Panc1 (cell line): ENCODE measurements at regions not wholly inside any gene's neighbourhood (a gene's known extent, or its start where the extent isn't known, plus 50 kb on each side); places are given as distances from the start of the nearest gene placed in this dataset.

ENCODE experiments used
- ATAC-seq: fragments of 200-7000 bp; cut with Tn5 transposase; 2 replicates; pipeline ENCODE4 v1.9.1; 2020; ENCODE audit warnings: mild to moderate bottlenecking, moderate library complexity
- BruUV-seq: library from RNA; stranded (reverse); fragments of 400-500 nt; replicated peaks from 2 replicates; lab custom pipeline; 2021; lab: Mats Ljungman, UMichigan
- CTCF ChIA-PET: fragments of 300-600 bp; sonication (Branson Sonifier 250); formaldehyde crosslinking; loops from one replicate; lab custom pipeline; 2022; ENCODE audit warnings: antibody characterized with exemption; lab: Charles Lee
- POLR2A ChIA-PET: fragments of 300-600 bp; sonication (Branson Sonifier 250); formaldehyde crosslinking; loops from one replicate; lab custom pipeline; 2022; ENCODE audit warnings: antibody characterized with exemption; lab: Charles Lee
- DNase-seq: peaks from one replicate; pipeline ENCODE4 v3.0.0-alpha.2; 2010; ENCODE audit warnings: low read depth, low spot score
- H3K27ac ChIP-seq: 2 replicates; pipeline ENCODE4 v1.5.1; 2011; ENCODE audit warnings: mild to moderate bottlenecking, low read length, inconsistent platforms
- H3K27me3 ChIP-seq: fragments of 200-500 bp; sonication (Bioruptor generic); 2 replicates; pipeline ENCODE4 v1.6.0; 2014; ENCODE audit warnings: low read length, inconsistent platforms; ENCODE audit not compliant: control insufficient read depth, insufficient read depth
- H3K36me3 ChIP-seq: fragments of 200-500 bp; sonication (Bioruptor generic); 2 replicates; pipeline ENCODE4 v1.5.1; 2014; ENCODE audit warnings: inconsistent platforms, mild to moderate bottlenecking, low read length, moderate library complexity; ENCODE audit not compliant: control insufficient read depth, insufficient read depth
- H3K4me1 ChIP-seq: 2 replicates; pipeline ENCODE4 v1.5.1; 2011; ENCODE audit warnings: inconsistent platforms, mild to moderate bottlenecking, low read length, moderate library complexity; ENCODE audit not compliant: control insufficient read depth, insufficient read depth
- H3K4me3 ChIP-seq, 2 experiments: 2 replicates each; pipeline ENCODE4 v1.5.1; 2011 to 2012; ENCODE audit warnings: low read depth in 2 of 2, low read length in 2 of 2, mild to moderate bottlenecking in 2 of 2, inconsistent platforms in 1 of 2, moderate library complexity in 1 of 2
- H3K9me3 ChIP-seq: fragments of 200-500 bp; sonication (Bioruptor generic); 2 replicates; pipeline ENCODE4 v1.5.1; 2014; ENCODE audit warnings: low read depth, mild to moderate bottlenecking, inconsistent platforms, low read length, moderate library complexity; ENCODE audit not compliant: control insufficient read depth, insufficient read depth
- POLR2AphosphoS5 ChIP-seq: IDR thresholded peaks from 2 replicates; pipeline ENCODE4 v1.6.1; 2012; ENCODE audit warnings: mild to moderate bottlenecking, low read depth, low read length, moderate library complexity
- SIN3A ChIP-seq: IDR thresholded peaks from 2 replicates; pipeline ENCODE4 v1.6.1; 2012; ENCODE audit warnings: low read depth, mild to moderate bottlenecking, low read length, moderate library complexity, borderline replicate concordance; ENCODE audit not compliant: insufficient read depth
- TCF7L2 ChIP-seq: IDR thresholded peaks from 2 replicates; pipeline ENCODE4 v1.6.1; 2011; ENCODE audit warnings: mild to moderate bottlenecking, low read depth, low read length, inconsistent platforms
- in situ Hi-C: cut with HindIII; loops from 2 replicates; pipeline ENCODE4 v1.10.0; 2016; ENCODE audit warnings: low sequenced_read_pairs, low pct_unique_long_range_greater_than_20kb
- intact Hi-C: fragments of 100-400 bp; cut with micrococcal nuclease; formaldehyde crosslinking; loops from one replicate; pipeline ENCODE4 v1.10.0; 2022; ENCODE audit not compliant: unreplicated experiment
- TF ChIP-seq, protein P1 (sequence below), 2 experiments: IDR thresholded peaks; 2 replicates each; pipeline ENCODE4 v1.6.1; 2011 to 2012; ENCODE audit warnings: low read depth in 2 of 2, control low read depth in 1 of 2, low read length in 1 of 2, mild to moderate bottlenecking in 1 of 2, moderate library complexity in 1 of 2; ENCODE audit not compliant: insufficient read depth in 1 of 2
- TF ChIP-seq, protein P2 (sequence below): fragments of 450-650 bp; IDR thresholded peaks from 2 replicates; pipeline ENCODE4 v1.5.1; 2017; ENCODE audit warnings: mild to moderate bottlenecking

DNA sequence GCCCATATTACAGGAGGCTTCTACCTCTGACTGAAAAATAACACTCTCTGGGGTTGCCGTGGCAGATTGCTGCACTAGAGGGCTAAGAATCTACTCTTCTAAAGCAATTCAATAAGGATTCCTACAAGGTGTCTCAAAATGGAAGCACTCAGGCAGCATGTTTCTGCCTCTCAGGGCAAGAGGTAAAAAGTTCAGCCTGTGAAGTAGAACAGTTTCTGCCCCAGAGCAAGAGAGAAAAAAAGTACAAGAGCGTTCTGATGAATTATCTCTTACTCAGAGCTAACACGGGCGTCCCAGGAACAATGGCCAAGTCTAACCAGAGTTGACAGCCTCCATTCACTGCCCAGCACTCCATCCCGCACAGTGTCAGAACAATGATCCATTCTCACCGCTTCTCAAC, 71.3 kb upstream of the TES start:
- in situ Hi-C loops, result no loop called here
- Histone ChIP-seq H3K4me3 (no peak overlapping the region), H3K27me3 (no peaks in the 10 kb centered on the region; the same call in 1 of the 2 replicates), H3K27ac (peak overlapping the region; percentile 42; the same call in 1 of the 2 replicates), H3K4me1 (peaks cover 13% of the 10 kb centered on the region), H3K36me3 (no peaks in the 10 kb centered on the region), H3K9me3 (no peaks in the 10 kb centered on the region)
- intact Hi-C loops, result no loop called here
- BruUV-seq, result no TSS peak
- POLR2A ChIA-PET, result no interaction called here
- no peak for TF ChIP-seq SIN3A
- TF ChIP-seq POLR2AphosphoS5, result no peak
- TF ChIP-seq, protein P1, sequence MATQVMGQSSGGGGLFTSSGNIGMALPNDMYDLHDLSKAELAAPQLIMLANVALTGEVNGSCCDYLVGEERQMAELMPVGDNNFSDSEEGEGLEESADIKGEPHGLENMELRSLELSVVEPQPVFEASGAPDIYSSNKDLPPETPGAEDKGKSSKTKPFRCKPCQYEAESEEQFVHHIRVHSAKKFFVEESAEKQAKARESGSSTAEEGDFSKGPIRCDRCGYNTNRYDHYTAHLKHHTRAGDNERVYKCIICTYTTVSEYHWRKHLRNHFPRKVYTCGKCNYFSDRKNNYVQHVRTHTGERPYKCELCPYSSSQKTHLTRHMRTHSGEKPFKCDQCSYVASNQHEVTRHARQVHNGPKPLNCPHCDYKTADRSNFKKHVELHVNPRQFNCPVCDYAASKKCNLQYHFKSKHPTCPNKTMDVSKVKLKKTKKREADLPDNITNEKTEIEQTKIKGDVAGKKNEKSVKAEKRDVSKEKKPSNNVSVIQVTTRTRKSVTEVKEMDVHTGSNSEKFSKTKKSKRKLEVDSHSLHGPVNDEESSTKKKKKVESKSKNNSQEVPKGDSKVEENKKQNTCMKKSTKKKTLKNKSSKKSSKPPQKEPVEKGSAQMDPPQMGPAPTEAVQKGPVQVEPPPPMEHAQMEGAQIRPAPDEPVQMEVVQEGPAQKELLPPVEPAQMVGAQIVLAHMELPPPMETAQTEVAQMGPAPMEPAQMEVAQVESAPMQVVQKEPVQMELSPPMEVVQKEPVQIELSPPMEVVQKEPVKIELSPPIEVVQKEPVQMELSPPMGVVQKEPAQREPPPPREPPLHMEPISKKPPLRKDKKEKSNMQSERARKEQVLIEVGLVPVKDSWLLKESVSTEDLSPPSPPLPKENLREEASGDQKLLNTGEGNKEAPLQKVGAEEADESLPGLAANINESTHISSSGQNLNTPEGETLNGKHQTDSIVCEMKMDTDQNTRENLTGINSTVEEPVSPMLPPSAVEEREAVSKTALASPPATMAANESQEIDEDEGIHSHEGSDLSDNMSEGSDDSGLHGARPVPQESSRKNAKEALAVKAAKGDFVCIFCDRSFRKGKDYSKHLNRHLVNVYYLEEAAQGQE (IDR thresholded peaks at IDR 0.05; ENCODE audit: insufficient read depth in 1 of 2, low read depth in 2 of 2, low read length in 1 of 2), result no peak
- TF ChIP-seq TCF7L2, result no peak
- TF ChIP-seq, protein P2, sequence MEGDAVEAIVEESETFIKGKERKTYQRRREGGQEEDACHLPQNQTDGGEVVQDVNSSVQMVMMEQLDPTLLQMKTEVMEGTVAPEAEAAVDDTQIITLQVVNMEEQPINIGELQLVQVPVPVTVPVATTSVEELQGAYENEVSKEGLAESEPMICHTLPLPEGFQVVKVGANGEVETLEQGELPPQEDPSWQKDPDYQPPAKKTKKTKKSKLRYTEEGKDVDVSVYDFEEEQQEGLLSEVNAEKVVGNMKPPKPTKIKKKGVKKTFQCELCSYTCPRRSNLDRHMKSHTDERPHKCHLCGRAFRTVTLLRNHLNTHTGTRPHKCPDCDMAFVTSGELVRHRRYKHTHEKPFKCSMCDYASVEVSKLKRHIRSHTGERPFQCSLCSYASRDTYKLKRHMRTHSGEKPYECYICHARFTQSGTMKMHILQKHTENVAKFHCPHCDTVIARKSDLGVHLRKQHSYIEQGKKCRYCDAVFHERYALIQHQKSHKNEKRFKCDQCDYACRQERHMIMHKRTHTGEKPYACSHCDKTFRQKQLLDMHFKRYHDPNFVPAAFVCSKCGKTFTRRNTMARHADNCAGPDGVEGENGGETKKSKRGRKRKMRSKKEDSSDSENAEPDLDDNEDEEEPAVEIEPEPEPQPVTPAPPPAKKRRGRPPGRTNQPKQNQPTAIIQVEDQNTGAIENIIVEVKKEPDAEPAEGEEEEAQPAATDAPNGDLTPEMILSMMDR, result no peak
- CTCF ChIA-PET, result interaction anchor here (0.6 kb wide), 1 partner anchor 717 kb away, joined by 10 read pairs; no protein-coding TSS in a partner anchor
- ATAC-seq (no peak), DNase-seq (no peak)

DNA sequence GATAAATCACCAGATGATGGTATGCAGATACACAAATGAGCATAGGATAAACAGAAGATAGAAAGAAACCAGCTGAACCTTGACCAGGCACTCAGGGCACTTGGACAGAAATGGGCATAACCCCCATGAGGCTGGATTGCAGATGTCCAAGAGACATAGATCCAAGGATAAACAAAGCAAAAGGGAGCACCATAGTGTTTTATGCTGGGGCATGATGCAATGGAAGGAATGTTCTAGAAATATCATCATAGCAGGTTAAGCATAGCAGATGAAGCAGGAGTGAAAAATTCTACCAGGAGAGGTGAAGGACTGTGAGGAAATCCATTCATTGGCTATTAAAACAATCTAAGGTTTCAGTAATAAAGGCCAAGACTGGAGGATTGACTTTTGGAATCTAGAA, 70.5 kb upstream of the TES start:
- no peaks in the 10 kb centered on the region for H3K36me3 ChIP-seq
- H3K4me1 ChIP-seq, result peaks cover 13% of the 10 kb centered on the region
- TF ChIP-seq, protein P2, result no peak
- TF ChIP-seq SIN3A, result no peak
- no TSS peak for BruUV-seq
- H3K27me3 ChIP-seq, result no peaks in the 10 kb centered on the region; the same call in 1 of the 2 replicates
- no peak overlapping the region for H3K4me3 ChIP-seq
- H3K9me3 ChIP-seq, result no peaks in the 10 kb centered on the region
- intact Hi-C loops (no loop called here), in situ Hi-C loops (no loop called here)
- ChIA-PET POLR2A (no interaction called here), CTCF (no interaction called here)
- DNase-seq, result no peak
- peak overlapping the region; percentile 42; the same call in 1 of the 2 replicates for H3K27ac ChIP-seq
- no peak for ATAC-seq
